ENCODE measurements at regions not wholly inside any gene's neighbourhood (a gene's known extent, or its start where the extent isn't known, plus 50 kb on each side); places are given as distances from the start of the nearest gene placed in this dataset.

- no peak for TF ChIP-seq CTCF (conservative IDR thresholded peaks at IDR 0.05; ENCODE audit: low read depth, low read length)
- no peak for TF ChIP-seq EZH2phosphoT487 (IDR thresholded peaks at IDR 0.05; ENCODE audit: borderline replicate concordance, low read length)
These were observed 241.9 kb upstream of the NREP start for GRCh38 chr5:111998871-111999270.
